HL-60 (cell line): ENCODE measurements at regions not wholly inside any gene's neighbourhood (a gene's known extent, or its start where the extent isn't known, plus 50 kb on each side); places are given as distances from the start of the nearest gene placed in this dataset.

Source experiments
- DNase-seq, 2 experiments: peaks; one replicate each; pipeline ENCODE4 v3.0.0-alpha.2; 2010 to 2020; ENCODE audit warnings: low read depth in 1 of 2, low spot score in 1 of 2
- H3K27ac ChIP-seq: fragments of 250-450 bp; sonication (Bioruptor Pico); replicated peaks from 2 replicates; pipeline ENCODE4 v1.5.1; 2020; ENCODE audit warnings: mild to moderate bottlenecking, moderate library complexity
- H3K27me3 ChIP-seq: fragments of 250-450 bp; sonication (Bioruptor Pico); 2 replicates; pipeline ENCODE4 v1.5.1; 2021; ENCODE audit warnings: mild to moderate bottlenecking, moderate library complexity; ENCODE audit not compliant: insufficient read depth, poor library complexity, severe bottlenecking
- H3K4me3 ChIP-seq: replicated peaks from 2 replicates; pipeline ENCODE4 v1.5.1; 2011; ENCODE audit warnings: mild to moderate bottlenecking, control low read depth, low read length; ENCODE audit not compliant: insufficient read depth
- CTCF ChIP-seq: IDR thresholded peaks from one replicate; pipeline ENCODE4 v1.5.1; 2011; ENCODE audit warnings: low read length, control low read depth, inconsistent platforms; ENCODE audit not compliant: insufficient read depth
- GABPA ChIP-seq: IDR thresholded peaks from 2 replicates; pipeline ENCODE4 v1.6.1; 2012; ENCODE audit warnings: low read depth
- POLR2AphosphoS5 ChIP-seq: IDR thresholded peaks from 2 replicates; pipeline ENCODE4 v1.6.1; 2012; ENCODE audit warnings: low read depth
- REST ChIP-seq: IDR thresholded peaks from 2 replicates; pipeline ENCODE4 v1.6.1; 2012; ENCODE audit warnings: low read depth; ENCODE audit not compliant: insufficient replicate concordance
- SPI1 ChIP-seq: IDR thresholded peaks from 2 replicates; pipeline ENCODE4 v1.6.1; 2012; ENCODE audit warnings: low read depth, mild to moderate bottlenecking, borderline replicate concordance

GRCh38 chr5:61808091-61808490 lies 476.0 kb downstream of the ZSWIM6 start:
- TF ChIP-seq GABPA (no peak), POLR2AphosphoS5 (no peak), REST (no peak), SPI1 (no peak), CTCF (no peak)
- no peaks in the 10 kb centered on the region for H3K27me3 ChIP-seq
- H3K27ac ChIP-seq: no peak overlapping the region
- no peak for DNase-seq
- H3K4me3 ChIP-seq: no peak overlapping the region

- DNase-seq: no peak
- Histone ChIP-seq H3K27me3 (no peaks in the 10 kb centered on the region), H3K4me3 (no peak overlapping the region), H3K27ac (no peak overlapping the region)
- TF ChIP-seq CTCF (no peak), SPI1 (no peak), GABPA (no peak), REST (no peak), POLR2AphosphoS5 (no peak)
These were observed 476.9 kb downstream of the ZSWIM6 start for GRCh38 chr5:61808909-61809308.

GRCh38 chr5:61809651-61810050 lies 477.6 kb downstream of the ZSWIM6 start:
- DNase-seq: no peak
- TF ChIP-seq CTCF: no peak
- TF ChIP-seq SPI1: no peak
- TF ChIP-seq REST: no peak
- TF ChIP-seq POLR2AphosphoS5: no peak
- no peak for TF ChIP-seq GABPA
- no peaks in the 10 kb centered on the region for H3K27me3 ChIP-seq
- H3K27ac ChIP-seq: no peak overlapping the region
- no peak overlapping the region for H3K4me3 ChIP-seq
